Endodermal cell (in vitro differentiated cells): ENCODE measurements at regions not wholly inside any gene's neighbourhood (a gene's known extent, or its start where the extent isn't known, plus 50 kb on each side); places are given as distances from the start of the nearest gene placed in this dataset.

Source experiments
- DNase-seq: peaks from one replicate; pipeline ENCODE4 v3.0.0-alpha.2; 2017
- H3K27ac ChIP-seq: 2 replicates; pipeline ENCODE4 v1.5.1; 2013; ENCODE audit warnings: mild to moderate bottlenecking, low read depth, low read length, moderate library complexity
- H3K27me3 ChIP-seq: 2 replicates; pipeline ENCODE4 v1.6.1; 2013; ENCODE audit warnings: mild to moderate bottlenecking, low read length, moderate library complexity; ENCODE audit not compliant: insufficient read depth, control insufficient read depth, poor library complexity, severe bottlenecking
- H3K36me3 ChIP-seq: 2 replicates; pipeline ENCODE4 v1.7.0; 2013; ENCODE audit warnings: mild to moderate bottlenecking, low read length, moderate library complexity; ENCODE audit not compliant: control insufficient read depth, insufficient read depth
- H3K4me1 ChIP-seq: one replicate; pipeline ENCODE4 v1.7.0; 2013; ENCODE audit warnings: low read length; ENCODE audit not compliant: control insufficient read depth, insufficient read depth
- H3K4me3 ChIP-seq: 2 replicates; pipeline ENCODE4 v1.5.1; 2013; ENCODE audit warnings: mild to moderate bottlenecking, low read length, moderate library complexity
- H3K9ac ChIP-seq: 2 replicates; pipeline ENCODE4 v1.6.1; 2013; ENCODE audit warnings: mild to moderate bottlenecking, low read length, moderate library complexity; ENCODE audit not compliant: poor library complexity, severe bottlenecking; ENCODE audit errors: extremely low read depth
- H3K9me3 ChIP-seq: 2 replicates; pipeline ENCODE4 v1.6.1; 2013; ENCODE audit warnings: mild to moderate bottlenecking, low read length, moderate library complexity; ENCODE audit not compliant: control insufficient read depth
- H3K27ac Mint-ChIP-seq: 2 replicates; pipeline ENCODE4 v1.8.0; 2020; ENCODE audit warnings: mixed read lengths
- H3K27me3 Mint-ChIP-seq: 2 replicates; pipeline ENCODE4 v1.8.0; 2021; ENCODE audit warnings: mild to moderate bottlenecking, mixed read lengths; ENCODE audit not compliant: insufficient read depth
- H3K36me3 Mint-ChIP-seq: 2 replicates; pipeline ENCODE4 v1.8.0; 2020; ENCODE audit warnings: low read depth, mixed read lengths
- H3K4me1 Mint-ChIP-seq: 2 replicates; pipeline ENCODE4 v1.8.0; 2020; ENCODE audit warnings: mixed read lengths
- H3K4me3 Mint-ChIP-seq: 2 replicates; pipeline ENCODE4 v1.8.0; 2020; ENCODE audit warnings: mild to moderate bottlenecking, moderate library complexity, mixed read lengths
- H3K9me3 Mint-ChIP-seq: 2 replicates; pipeline ENCODE4 v1.8.0; 2020; ENCODE audit warnings: mild to moderate bottlenecking, mixed read lengths
- CTCF ChIP-seq: fragments of 200-600 bp; sonication (generic); conservative IDR thresholded peaks from 2 replicates; pipeline ENCODE4 v1.5.0; 2021; ENCODE audit warnings: antibody characterized with exemption, mild to moderate bottlenecking
- WGBS, 2 experiments: methylation state at CpG; one replicate each; pipeline versions ENCODE4 v1.1.5 to v1.1.7; 2013; ENCODE audit warnings: missing lambda C conversion rate in 2 of 2, mixed read lengths in 1 of 2; ENCODE audit not compliant: insufficient coverage in 1 of 2, insufficient read length in 1 of 2; 5-methylcytosine and 5-hydroxymethylcytosine counted together

DNA sequence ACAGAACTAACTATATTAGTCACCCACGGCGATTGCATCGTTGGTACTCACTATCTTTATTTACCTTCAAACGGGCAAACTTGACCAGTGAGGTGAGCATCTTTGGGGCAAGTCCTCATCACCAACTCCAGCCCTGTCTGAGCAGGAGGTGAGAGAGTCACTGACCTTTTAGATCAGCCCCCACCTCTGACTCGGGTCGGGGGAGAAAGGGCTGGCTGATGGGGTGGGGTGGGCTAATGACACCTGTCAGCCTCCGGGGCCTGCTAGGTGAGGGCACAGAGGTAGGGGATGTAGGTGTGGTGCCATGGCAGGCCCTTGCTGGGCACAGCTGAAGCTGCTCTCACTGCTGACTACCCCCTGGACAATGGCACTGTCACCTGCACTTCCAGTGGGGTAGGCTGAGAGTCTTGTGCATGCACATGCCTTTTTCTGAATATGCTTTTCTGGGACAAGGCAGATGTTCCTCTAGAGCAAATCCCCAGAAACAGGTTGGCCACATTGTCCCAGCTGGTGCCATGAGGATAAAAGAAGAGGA is 359.5 kb upstream of the MKI67 start:
- no peaks in the 10 kb centered on the region for H3K9me3 ChIP-seq
- Mint-ChIP-seq H3K9me3 (peaks cover 6% of the 10 kb centered on the region), H3K27ac (no peak overlapping the region), H3K36me3 (no peaks in the 10 kb centered on the region), H3K27me3 (no peaks in the 10 kb centered on the region), H3K4me3 (no peak overlapping the region), H3K4me1 (peaks cover 5% of the 10 kb centered on the region)
- H3K27me3 ChIP-seq, result no peaks in the 10 kb centered on the region
- H3K4me3 ChIP-seq, result no peak overlapping the region
- no peak overlapping the region for H3K9ac ChIP-seq
- 95 to 97% methylated on average over 6 to 7 of the region's 7 CpGs for WGBS, 2 experiments
- H3K4me1 ChIP-seq, result no peaks in the 10 kb centered on the region
- no peak overlapping the region for H3K27ac ChIP-seq
- TF ChIP-seq CTCF, result no peak
- no peak for DNase-seq
- H3K36me3 ChIP-seq, result no peaks in the 10 kb centered on the region

DNA sequence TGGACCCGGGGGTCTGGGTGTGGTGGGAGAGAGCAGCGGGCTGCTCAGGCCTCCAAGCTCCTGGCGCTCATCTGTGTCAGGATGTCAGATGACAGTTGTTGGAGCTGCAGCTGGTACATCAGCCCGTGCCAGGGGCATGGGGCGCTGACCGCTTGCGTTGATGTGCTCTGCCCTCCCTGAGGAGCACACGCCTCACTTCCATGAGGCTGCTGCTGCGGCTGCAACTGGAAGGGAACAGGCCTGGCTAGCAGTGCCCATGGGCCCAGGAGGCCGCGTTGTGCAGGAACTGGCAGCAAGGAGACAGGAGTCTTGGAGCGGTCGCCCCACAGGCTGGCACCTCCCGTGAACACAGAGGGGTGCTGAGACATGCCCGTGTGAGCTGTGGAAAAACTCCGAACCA is 361.3 kb upstream of the MKI67 start:
- peaks cover 5% of the 10 kb centered on the region for H3K4me1 Mint-ChIP-seq
- Histone ChIP-seq H3K27ac (no peak overlapping the region), H3K4me3 (no peak overlapping the region), H3K4me1 (no peaks in the 10 kb centered on the region), H3K27me3 (no peaks in the 10 kb centered on the region), H3K9ac (no peak overlapping the region), H3K36me3 (no peaks in the 10 kb centered on the region), H3K9me3 (no peaks in the 10 kb centered on the region)
- H3K27ac Mint-ChIP-seq, result no peak overlapping the region
- H3K36me3 Mint-ChIP-seq, result no peaks in the 10 kb centered on the region
- no peaks in the 10 kb centered on the region for H3K27me3 Mint-ChIP-seq
- WGBS, 2 experiments, result 88 to 92% methylated on average over 15 to 16 of the region's 16 CpGs
- no peak for TF ChIP-seq CTCF
- no peak overlapping the region for H3K4me3 Mint-ChIP-seq
- H3K9me3 Mint-ChIP-seq, result peaks cover 6% of the 10 kb centered on the region
- no peak for DNase-seq

DNA sequence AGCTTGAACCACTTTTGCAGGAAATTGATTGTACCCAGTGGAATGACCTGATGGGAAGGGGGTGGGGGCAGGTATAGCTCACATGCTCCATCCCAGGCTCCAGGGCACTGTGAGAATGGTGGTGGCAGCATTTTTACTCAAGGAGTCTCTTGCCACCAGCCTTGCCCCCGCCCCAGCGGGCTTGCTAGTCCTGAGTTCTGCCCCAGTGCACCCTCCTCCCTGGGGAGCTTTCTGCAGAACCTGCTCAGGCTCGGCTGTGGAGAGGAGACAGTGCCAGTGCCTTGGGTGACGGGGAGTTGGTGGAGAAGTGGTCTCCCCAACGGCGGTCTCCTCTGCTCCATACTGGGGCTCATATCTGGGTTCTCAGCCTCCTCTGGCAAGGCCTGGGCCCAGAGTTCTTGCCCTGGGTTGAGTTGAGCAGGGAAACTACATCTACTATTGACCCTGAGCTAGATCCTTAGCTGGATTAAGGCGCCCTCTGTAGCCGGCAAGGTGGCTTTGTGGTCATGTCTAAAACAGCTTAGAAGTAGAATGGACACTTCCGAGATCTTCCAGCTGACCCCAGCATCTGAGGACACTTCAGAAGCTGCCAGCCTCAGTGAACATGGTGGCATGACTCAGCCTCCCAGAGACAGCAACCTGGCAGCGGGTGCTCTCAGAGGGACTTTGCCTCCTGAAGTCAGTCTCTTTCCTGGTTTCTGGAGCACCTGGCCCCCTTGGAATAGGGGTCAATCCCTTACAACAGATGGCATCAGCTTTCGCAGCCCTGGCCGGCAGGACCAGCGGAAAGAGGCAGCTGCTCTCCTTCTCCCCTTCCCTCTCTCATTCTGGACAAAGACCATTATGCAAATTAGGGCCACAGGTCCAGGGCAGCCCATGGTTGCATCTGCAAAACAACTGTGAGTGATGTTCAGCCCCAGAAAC is 363.4 kb upstream of the MKI67 start:
- H3K36me3 Mint-ChIP-seq, result no peaks in the 10 kb centered on the region
- H3K27me3 ChIP-seq, result no peaks in the 10 kb centered on the region
- no peak overlapping the region for H3K27ac Mint-ChIP-seq
- no peak for DNase-seq
- H3K27me3 Mint-ChIP-seq, result no peaks in the 10 kb centered on the region
- H3K9ac ChIP-seq, result no peak overlapping the region
- peak; percentile 41 for TF ChIP-seq CTCF
- H3K4me3 ChIP-seq, result no peak overlapping the region
- H3K27ac ChIP-seq, result no peak overlapping the region
- H3K9me3 ChIP-seq, result no peaks in the 10 kb centered on the region
- no peak overlapping the region for H3K4me3 Mint-ChIP-seq
- H3K4me1 ChIP-seq, result no peaks in the 10 kb centered on the region
- 88 to 93% methylated on average over 3 to 13 of the region's 13 CpGs for WGBS, 2 experiments
- peaks cover 6% of the 10 kb centered on the region for H3K9me3 Mint-ChIP-seq
- no peaks in the 10 kb centered on the region for H3K36me3 ChIP-seq
- H3K4me1 Mint-ChIP-seq, result peaks cover 5% of the 10 kb centered on the region
